ENCODE measurements at regions not wholly inside any gene's neighbourhood (a gene's known extent, or its start where the extent isn't known, plus 50 kb on each side); places are given as distances from the start of the nearest gene placed in this dataset.
"Not testable (repeated sequence)": the region's sequence is repeated elsewhere in the genome, so short reads cannot be mapped to it uniquely, and the experiment has no call there.

- Mint-ChIP-seq H3K27ac (ENCODE audit: unreplicated experiment) (no peak overlapping the region), H3K9me3 (ENCODE audit: unreplicated experiment) (peaks cover 4% of the 10 kb centered on the region), H3K4me3 (ENCODE audit: unreplicated experiment) (no peak overlapping the region), H3K27me3 (ENCODE audit: unreplicated experiment) (no peaks in the 10 kb centered on the region), H3K4me1 (ENCODE audit: unreplicated experiment) (peaks cover 4% of the 10 kb centered on the region), H3K36me3 (ENCODE audit: low read depth, unreplicated experiment) (no peaks in the 10 kb centered on the region)
- DNase-seq (ENCODE audit: low spot score) = no peak
- no peak for TF ChIP-seq CTCF (IDR thresholded peaks at IDR 0.05; ENCODE audit: unreplicated experiment)
Measured at GRCh38 chr18:62648045-62648678, 67.2 kb upstream of the PHLPP1 start.

- H3K36me3 Mint-ChIP-seq (ENCODE audit: low read depth, unreplicated experiment) = no peaks in the 10 kb centered on the region
- H3K27me3 Mint-ChIP-seq (ENCODE audit: unreplicated experiment) = no peaks in the 10 kb centered on the region
- H3K27ac Mint-ChIP-seq (ENCODE audit: unreplicated experiment) = no peak overlapping the region
- H3K9me3 Mint-ChIP-seq (ENCODE audit: unreplicated experiment) = no peaks in the 10 kb centered on the region
- peaks cover 4% of the 10 kb centered on the region for H3K4me1 Mint-ChIP-seq (ENCODE audit: unreplicated experiment)
- no peak for TF ChIP-seq CTCF (IDR thresholded peaks at IDR 0.05; ENCODE audit: unreplicated experiment)
- H3K4me3 Mint-ChIP-seq (ENCODE audit: unreplicated experiment) = no peak overlapping the region
- no peak for DNase-seq (ENCODE audit: low spot score)
Measured at GRCh38 chr18:62651276-62652056, 63.9 kb upstream of the PHLPP1 start.

GRCh38 chr18:62652057-62652629 lies 63.2 kb upstream of the PHLPP1 start:
- DNase-seq (ENCODE audit: low spot score); H3K4me3 Mint-ChIP-seq (ENCODE audit: unreplicated experiment); H3K9me3 Mint-ChIP-seq (ENCODE audit: unreplicated experiment); H3K27ac Mint-ChIP-seq (ENCODE audit: unreplicated experiment); H3K36me3 Mint-ChIP-seq (ENCODE audit: low read depth, unreplicated experiment); H3K27me3 Mint-ChIP-seq (ENCODE audit: unreplicated experiment); H3K4me1 Mint-ChIP-seq (ENCODE audit: unreplicated experiment): not testable (repeated sequence)

GRCh38 chr18:62655520-62656219 lies 59.7 kb upstream of the PHLPP1 start:
- H3K27ac Mint-ChIP-seq (ENCODE audit: unreplicated experiment) = no peak overlapping the region
- no peak overlapping the region for H3K4me3 Mint-ChIP-seq (ENCODE audit: unreplicated experiment)
- H3K27me3 Mint-ChIP-seq (ENCODE audit: unreplicated experiment) = no peaks in the 10 kb centered on the region
- peaks cover 4% of the 10 kb centered on the region for H3K4me1 Mint-ChIP-seq (ENCODE audit: unreplicated experiment)
- no peak for DNase-seq (ENCODE audit: low spot score)
- TF ChIP-seq CTCF (IDR thresholded peaks at IDR 0.05; ENCODE audit: unreplicated experiment) = no peak
- H3K36me3 Mint-ChIP-seq (ENCODE audit: low read depth, unreplicated experiment) = no peaks in the 10 kb centered on the region
- no peaks in the 10 kb centered on the region for H3K9me3 Mint-ChIP-seq (ENCODE audit: unreplicated experiment)

GRCh38 chr18:62658028-62658427 lies 57.3 kb upstream of the PHLPP1 start:
- H3K4me3 Mint-ChIP-seq (ENCODE audit: unreplicated experiment) = no peak overlapping the region
- no peak for DNase-seq (ENCODE audit: low spot score)
- no peaks in the 10 kb centered on the region for H3K9me3 Mint-ChIP-seq (ENCODE audit: unreplicated experiment)
- no peaks in the 10 kb centered on the region for H3K27me3 Mint-ChIP-seq (ENCODE audit: unreplicated experiment)
- H3K4me1 Mint-ChIP-seq (ENCODE audit: unreplicated experiment) = no peaks in the 10 kb centered on the region
- TF ChIP-seq CTCF (IDR thresholded peaks at IDR 0.05; ENCODE audit: unreplicated experiment) = no peak
- H3K36me3 Mint-ChIP-seq (ENCODE audit: low read depth, unreplicated experiment) = no peaks in the 10 kb centered on the region
- no peak overlapping the region for H3K27ac Mint-ChIP-seq (ENCODE audit: unreplicated experiment)

All from endothelial cell (in vitro differentiated cells).